ENCODE measurements at regions not wholly inside any gene's neighbourhood (a gene's known extent, or its start where the extent isn't known, plus 50 kb on each side); places are given as distances from the start of the nearest gene placed in this dataset.

GRCh38 chr7:130921391-130922180 is 187.6 kb upstream of the KLF14 start:
- intact Hi-C loops (cut with micrococcal nuclease; ENCODE audit: unreplicated experiment): no loop called here
- Histone ChIP-seq H3K36me3 (ENCODE audit: insufficient read depth, low read length, poor library complexity, severe bottlenecking) (peaks cover 22% of the 10 kb centered on the region), H3K27me3 (replicated peaks; ENCODE audit: insufficient read depth, low read depth, low read length, poor library complexity) (no peaks in the 10 kb centered on the region), H3K4me1 (ENCODE audit: insufficient read depth, low read length, poor library complexity, severe bottlenecking) (peaks cover 93% of the 10 kb centered on the region), H3K27ac (ENCODE audit: low read depth, low read length, poor library complexity, severe bottlenecking) (peak overlapping the region; percentile 94), H3K4me3 (ENCODE audit: low read depth, low read length, poor library complexity, severe bottlenecking) (peak overlapping the region; percentile 18), H3K9me3 (ENCODE audit: low read depth, low read length, poor library complexity, severe bottlenecking) (no peaks in the 10 kb centered on the region)
- CTCF ChIA-PET: interaction anchor here (0.5 to 1.0 kb wide), 2 partner anchors 25 to 39 kb away, joined by 3 to 4 read pairs; no protein-coding TSS in a partner anchor
- DNase-seq (ENCODE audit: low spot score): peak; percentile 65
- no TSS peak for BruUV-seq (replicated peaks)
- TF ChIP-seq EZH2 (IDR thresholded peaks at IDR 0.05; ENCODE audit: borderline replicate concordance, low read depth, low read length, poor library complexity, severe bottlenecking) (no peak), CTCF (conservative IDR thresholded peaks at IDR 0.05; ENCODE audit: low read depth, low read length) (no peak)
- POLR2A ChIA-PET (ENCODE audit: low non-redundant PET): no interaction called here

GRCh38 chr7:130922206-130923112 is 188.5 kb upstream of the KLF14 start:
- BruUV-seq (replicated peaks): no TSS peak
- POLR2A ChIA-PET (ENCODE audit: low non-redundant PET): interaction anchor here (0.6 kb wide), 1 partner anchor 101 kb away, joined by 3 read pairs; no protein-coding TSS in a partner anchor
- Histone ChIP-seq H3K27ac (ENCODE audit: low read depth, low read length, poor library complexity, severe bottlenecking) (peak overlapping the region; percentile 94), H3K9me3 (ENCODE audit: low read depth, low read length, poor library complexity, severe bottlenecking) (no peaks in the 10 kb centered on the region), H3K36me3 (ENCODE audit: insufficient read depth, low read length, poor library complexity, severe bottlenecking) (peaks cover 23% of the 10 kb centered on the region), H3K27me3 (replicated peaks; ENCODE audit: insufficient read depth, low read depth, low read length, poor library complexity) (no peaks in the 10 kb centered on the region), H3K4me3 (ENCODE audit: low read depth, low read length, poor library complexity, severe bottlenecking) (no peak overlapping the region), H3K4me1 (ENCODE audit: insufficient read depth, low read length, poor library complexity, severe bottlenecking) (peaks cover 91% of the 10 kb centered on the region)
- peak; percentile 31 for DNase-seq (ENCODE audit: low spot score)
- intact Hi-C loops (cut with micrococcal nuclease; ENCODE audit: unreplicated experiment): no loop called here
- no peak for TF ChIP-seq EZH2 (IDR thresholded peaks at IDR 0.05; ENCODE audit: borderline replicate concordance, low read depth, low read length, poor library complexity, severe bottlenecking)
- no peak for TF ChIP-seq CTCF (conservative IDR thresholded peaks at IDR 0.05; ENCODE audit: low read depth, low read length)
- CTCF ChIA-PET: interaction anchor here (1.0 kb wide), 1 partner anchor 26 kb away, joined by 3 read pairs; no protein-coding TSS in a partner anchor

GRCh38 chr7:130923365-130923764 is 189.4 kb upstream of the KLF14 start:
- BruUV-seq (replicated peaks): no TSS peak
- CTCF ChIA-PET: no interaction called here
- intact Hi-C loops (cut with micrococcal nuclease; ENCODE audit: unreplicated experiment): no loop called here
- POLR2A ChIA-PET (ENCODE audit: low non-redundant PET): no interaction called here
- H3K27me3 ChIP-seq (replicated peaks; ENCODE audit: insufficient read depth, low read depth, low read length, poor library complexity): no peaks in the 10 kb centered on the region
- peak overlapping the region; percentile 94 for H3K27ac ChIP-seq (ENCODE audit: low read depth, low read length, poor library complexity, severe bottlenecking)
- no peak overlapping the region for H3K4me3 ChIP-seq (ENCODE audit: low read depth, low read length, poor library complexity, severe bottlenecking)
- no peak for DNase-seq (ENCODE audit: low spot score)
- peaks cover 94% of the 10 kb centered on the region for H3K4me1 ChIP-seq (ENCODE audit: insufficient read depth, low read length, poor library complexity, severe bottlenecking)
- no peaks in the 10 kb centered on the region for H3K9me3 ChIP-seq (ENCODE audit: low read depth, low read length, poor library complexity, severe bottlenecking)
- TF ChIP-seq CTCF (conservative IDR thresholded peaks at IDR 0.05; ENCODE audit: low read depth, low read length) (no peak), EZH2 (IDR thresholded peaks at IDR 0.05; ENCODE audit: borderline replicate concordance, low read depth, low read length, poor library complexity, severe bottlenecking) (no peak)
- peaks cover 31% of the 10 kb centered on the region for H3K36me3 ChIP-seq (ENCODE audit: insufficient read depth, low read length, poor library complexity, severe bottlenecking)

Measured in A673 (cell line).